ENCODE measurements at regions not wholly inside any gene's neighbourhood (a gene's known extent, or its start where the extent isn't known, plus 50 kb on each side); places are given as distances from the start of the nearest gene placed in this dataset.
A peak's percentile ranks its signal among the peaks of the same experiment; 100 is the strongest.

DNA sequence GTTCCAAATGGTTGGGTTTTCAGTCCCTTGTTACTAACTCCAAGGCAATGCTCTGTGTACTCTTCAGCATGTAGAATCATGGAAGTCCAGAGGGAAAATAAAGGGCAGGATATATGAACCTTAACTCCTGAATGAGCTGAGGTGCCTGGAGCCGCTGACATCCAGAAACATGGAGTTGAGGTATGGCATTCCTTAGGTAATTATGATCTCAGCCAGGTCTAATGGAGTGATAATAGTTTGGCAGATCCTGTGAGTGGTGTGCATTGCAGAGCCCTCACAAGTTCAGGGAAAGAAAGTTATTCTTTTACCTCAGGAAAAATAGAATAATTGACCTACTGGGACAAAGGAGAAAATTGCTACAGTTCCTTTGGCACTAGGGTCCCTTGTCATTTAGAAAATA, 369.1 kb downstream of the ZNF608 start:
- no peak overlapping the region for H3K4me3 ChIP-seq
- intact Hi-C loops (cut with DNase I; ENCODE audit: low total_unique reads), result no loop called here
- TF ChIP-seq POLR2A (IDR thresholded peaks at IDR 0.05) (no peak), EP300 (IDR thresholded peaks at IDR 0.05) (no peak), POLR2AphosphoS5 (IDR thresholded peaks at IDR 0.05) (no peak)
- TF ChIP-seq, protein P1, sequence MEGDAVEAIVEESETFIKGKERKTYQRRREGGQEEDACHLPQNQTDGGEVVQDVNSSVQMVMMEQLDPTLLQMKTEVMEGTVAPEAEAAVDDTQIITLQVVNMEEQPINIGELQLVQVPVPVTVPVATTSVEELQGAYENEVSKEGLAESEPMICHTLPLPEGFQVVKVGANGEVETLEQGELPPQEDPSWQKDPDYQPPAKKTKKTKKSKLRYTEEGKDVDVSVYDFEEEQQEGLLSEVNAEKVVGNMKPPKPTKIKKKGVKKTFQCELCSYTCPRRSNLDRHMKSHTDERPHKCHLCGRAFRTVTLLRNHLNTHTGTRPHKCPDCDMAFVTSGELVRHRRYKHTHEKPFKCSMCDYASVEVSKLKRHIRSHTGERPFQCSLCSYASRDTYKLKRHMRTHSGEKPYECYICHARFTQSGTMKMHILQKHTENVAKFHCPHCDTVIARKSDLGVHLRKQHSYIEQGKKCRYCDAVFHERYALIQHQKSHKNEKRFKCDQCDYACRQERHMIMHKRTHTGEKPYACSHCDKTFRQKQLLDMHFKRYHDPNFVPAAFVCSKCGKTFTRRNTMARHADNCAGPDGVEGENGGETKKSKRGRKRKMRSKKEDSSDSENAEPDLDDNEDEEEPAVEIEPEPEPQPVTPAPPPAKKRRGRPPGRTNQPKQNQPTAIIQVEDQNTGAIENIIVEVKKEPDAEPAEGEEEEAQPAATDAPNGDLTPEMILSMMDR (IDR thresholded peaks at IDR 0.05), result no peak
- DNase-seq, result no peak
- no peak overlapping the region for H3K27ac ChIP-seq
- WGBS, 5 donors, result 75 to 97% (median 91%) methylated on average over 1 of the region's 1 CpG
- no peaks in the 10 kb centered on the region for H3K27me3 ChIP-seq
- no peaks in the 10 kb centered on the region for H3K4me1 ChIP-seq
- peaks cover 0 to 8% (median 4%) of the 10 kb centered on the region in 4 donors for H3K9me3 ChIP-seq
- H3K36me3 ChIP-seq, result no peaks in the 10 kb centered on the region

DNA sequence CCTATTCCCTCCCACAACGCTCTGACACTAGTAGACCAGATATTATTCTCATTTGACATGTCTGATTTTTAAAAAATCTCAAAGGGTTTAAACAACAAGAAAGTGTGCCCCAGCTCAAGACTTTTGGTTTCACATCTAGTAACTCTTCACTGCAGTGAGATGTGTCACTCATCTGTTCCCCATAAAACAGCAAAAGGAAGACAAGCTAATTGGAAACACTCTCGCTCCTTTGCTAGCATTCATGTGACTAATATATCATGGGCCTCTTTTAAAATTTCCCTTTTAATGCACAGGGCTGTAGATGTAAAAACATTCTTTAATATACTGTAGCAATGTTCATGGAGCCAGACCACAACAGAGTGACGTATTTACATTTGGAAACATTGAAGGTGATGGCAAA, 372.6 kb downstream of the ZNF608 start:
- WGBS, 5 donors, result 88 to 96% (median 93%) methylated on average over 3 of the region's 3 CpGs
- Histone ChIP-seq H3K27me3 (no peaks in the 10 kb centered on the region), H3K9me3 (no peaks in the 10 kb centered on the region), H3K4me3 (no peak overlapping the region), H3K4me1 (peaks cover 0 to 15% (median 9%) of the 10 kb centered on the region in 4 donors), H3K36me3 (no peaks in the 10 kb centered on the region), H3K27ac (no peak overlapping the region)
- TF ChIP-seq POLR2AphosphoS5 (IDR thresholded peaks at IDR 0.05) (no peak), POLR2A (IDR thresholded peaks at IDR 0.05) (no peak), EP300 (IDR thresholded peaks at IDR 0.05) (no peak)
- TF ChIP-seq, protein P1 (IDR thresholded peaks at IDR 0.05), result no peak
- intact Hi-C loops (cut with DNase I; ENCODE audit: low total_unique reads), result no loop called here
- DNase-seq, result no peak

- TF ChIP-seq, protein P1 (IDR thresholded peaks at IDR 0.05), result no peak
- TF ChIP-seq POLR2AphosphoS5 (IDR thresholded peaks at IDR 0.05) (no peak), EP300 (IDR thresholded peaks at IDR 0.05) (no peak), POLR2A (IDR thresholded peaks at IDR 0.05) (no peak)
- Histone ChIP-seq H3K27me3 (no peaks in the 10 kb centered on the region), H3K36me3 (no peaks in the 10 kb centered on the region), H3K9me3 (no peaks in the 10 kb centered on the region), H3K27ac (no peak overlapping the region), H3K4me3 (no peak overlapping the region), H3K4me1 (peaks cover 0 to 15% (median 9%) of the 10 kb centered on the region in 4 donors)
- WGBS, 5 donors, result 82 to 92% (median 88%) methylated on average over 4 of the region's 4 CpGs
- intact Hi-C loops (cut with DNase I; ENCODE audit: low total_unique reads), result no loop called here
- peak in 1 of 2 donors; percentile 30 for DNase-seq
These were observed 374.0 kb downstream of the ZNF608 start for GRCh38 chr5:124372457-124372856.

DNA sequence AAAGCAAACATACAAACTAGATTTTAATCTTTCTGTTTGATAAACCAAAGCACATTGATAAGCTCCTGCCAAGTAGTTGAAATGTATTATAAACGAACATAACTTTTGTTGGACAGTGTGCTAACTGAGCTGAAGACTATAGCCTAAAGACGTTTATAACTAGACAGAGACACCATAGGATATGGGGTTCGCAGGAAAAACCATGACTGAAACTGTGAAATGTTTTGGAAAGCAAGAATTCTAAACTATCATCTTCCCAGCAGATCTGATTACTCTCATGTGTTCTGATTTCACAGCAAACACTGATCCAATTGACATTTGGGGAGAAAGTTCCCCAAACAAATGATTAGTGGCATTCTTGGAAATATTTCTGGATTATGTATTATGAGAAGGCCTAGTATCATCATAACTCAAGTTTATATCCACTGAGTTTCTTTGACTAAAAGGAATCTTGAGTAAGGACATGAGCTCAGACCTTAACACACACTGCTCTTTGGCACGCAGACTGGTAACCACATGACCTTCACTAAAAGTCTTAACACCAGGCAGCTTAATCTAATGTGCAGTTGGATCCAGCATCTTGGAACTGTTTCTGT, 375.2 kb downstream of the ZNF608 start:
- intact Hi-C loops (cut with DNase I; ENCODE audit: low total_unique reads), result no loop called here
- WGBS, 5 donors, result 31 to 46% (median 35%) methylated on average over 4 of the region's 4 CpGs
- Histone ChIP-seq H3K27ac (no peak overlapping the region), H3K36me3 (no peaks in the 10 kb centered on the region), H3K4me3 (no peak overlapping the region), H3K9me3 (no peaks in the 10 kb centered on the region), H3K4me1 (peaks cover 0 to 15% (median 9%) of the 10 kb centered on the region in 4 donors), H3K27me3 (no peaks in the 10 kb centered on the region)
- peak; percentile 49 to 69 for DNase-seq
- TF ChIP-seq POLR2A (IDR thresholded peaks at IDR 0.05) (no peak), EP300 (IDR thresholded peaks at IDR 0.05) (no peak), POLR2AphosphoS5 (IDR thresholded peaks at IDR 0.05) (peak in 1 of 3 donors; percentile 30)
- TF ChIP-seq, protein P1 (IDR thresholded peaks at IDR 0.05), result no peak

Data from stomach (tissue), 8 donors.